Activated effector memory CD4-positive, alpha-beta T cell treated with anti-CD3 and anti-CD28 coated beads, Interleukin-2, amount 50 U/mL, for 16 hours (primary cell): ENCODE measurements at regions not wholly inside any gene's neighbourhood (a gene's known extent, or its start where the extent isn't known, plus 50 kb on each side); places are given as distances from the start of the nearest gene placed in this dataset.

Experiments
- DNase-seq: peaks from one replicate; pipeline ENCODE4 v3.0.0-alpha.2; 2020

DNA sequence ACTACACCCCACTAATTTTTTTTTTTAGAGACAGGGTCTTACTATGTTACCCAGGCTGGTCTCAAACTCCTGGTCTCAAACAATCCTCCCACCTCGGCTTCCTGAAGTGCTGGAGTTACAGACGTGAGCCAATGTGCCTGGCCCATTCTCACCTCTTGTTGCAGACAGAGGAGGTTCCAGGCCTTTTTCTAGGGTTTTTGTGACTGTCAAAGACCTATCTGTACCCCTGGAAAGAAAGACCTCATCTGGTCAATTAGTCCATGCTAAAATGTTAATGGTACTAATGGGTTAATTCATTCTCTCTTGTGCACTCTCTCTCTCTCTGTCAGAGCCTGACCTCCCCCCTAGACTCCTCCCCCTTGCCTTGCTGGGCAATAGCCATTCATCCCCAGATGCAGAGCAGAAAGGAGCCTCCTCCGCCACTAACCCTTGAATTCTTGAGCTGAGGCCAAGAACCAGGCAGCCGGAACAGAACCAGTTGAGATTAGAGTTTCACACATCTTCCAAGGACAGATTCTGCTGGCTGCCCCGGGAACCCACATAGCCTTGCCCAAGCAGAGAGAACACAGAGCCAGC is 209.7 kb downstream of the SKIDA1 start:
- no peak for DNase-seq

DNA sequence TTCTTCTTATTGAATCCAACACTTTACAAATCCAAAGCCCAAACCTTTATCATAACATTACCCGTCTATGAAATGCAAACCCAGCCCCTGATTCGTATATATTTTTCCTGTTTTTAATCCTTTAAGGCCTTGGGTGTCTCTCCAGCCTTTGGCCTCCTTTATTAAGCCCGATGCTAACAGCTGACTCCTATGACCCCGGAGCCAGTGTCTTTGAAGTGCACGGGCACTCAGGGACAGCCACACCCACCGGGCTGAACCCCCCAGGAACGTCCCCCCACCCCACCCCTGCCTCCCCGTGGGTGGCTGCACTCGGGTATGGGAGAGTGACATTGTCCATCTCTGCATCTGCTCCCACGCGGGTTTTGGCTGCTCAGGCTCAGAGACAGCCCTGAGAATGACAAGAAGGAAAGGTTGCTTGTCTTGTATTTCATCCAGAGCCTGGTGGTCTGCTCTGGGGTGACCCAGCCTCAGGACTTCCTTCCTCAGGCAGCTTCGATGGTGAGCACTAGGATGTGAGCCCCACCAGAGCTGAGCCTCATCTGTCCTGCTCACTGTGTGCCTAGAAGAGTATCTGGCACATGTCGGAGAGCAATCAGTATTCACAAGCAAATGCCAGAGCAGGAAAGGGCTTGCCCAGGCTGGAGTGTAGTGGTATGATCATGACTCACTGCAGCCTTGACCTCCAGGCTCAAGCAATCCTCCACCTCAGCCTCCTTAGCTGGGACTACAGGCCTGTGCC is 210.4 kb downstream of the SKIDA1 start:
- DNase-seq = no peak

DNA sequence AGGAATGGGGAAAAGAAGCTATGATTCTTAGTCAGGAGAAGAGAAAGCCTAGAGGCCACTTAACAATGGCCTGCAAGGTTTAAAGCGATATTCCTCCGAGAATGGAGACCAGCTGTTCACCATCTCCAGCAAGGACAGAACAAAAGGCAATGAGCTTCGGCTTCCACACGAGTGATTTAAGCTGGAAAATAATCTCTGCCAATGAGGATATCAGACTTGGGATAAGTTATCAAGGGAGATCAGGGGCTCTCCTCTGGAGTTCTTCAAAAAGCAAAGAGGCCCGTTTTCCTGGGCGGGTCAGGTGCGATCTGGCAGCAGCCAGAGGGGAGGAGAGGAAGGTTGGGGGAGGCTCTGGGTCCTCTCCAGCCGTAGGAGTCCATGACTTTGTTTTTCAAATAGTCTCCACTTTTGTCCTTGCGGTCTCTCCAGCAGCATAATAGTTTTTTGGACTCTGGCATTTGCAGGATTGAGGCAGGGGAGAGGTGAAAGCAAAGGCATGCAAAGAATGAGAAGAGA is 211.3 kb downstream of the SKIDA1 start:
- DNase-seq = no peak

DNA sequence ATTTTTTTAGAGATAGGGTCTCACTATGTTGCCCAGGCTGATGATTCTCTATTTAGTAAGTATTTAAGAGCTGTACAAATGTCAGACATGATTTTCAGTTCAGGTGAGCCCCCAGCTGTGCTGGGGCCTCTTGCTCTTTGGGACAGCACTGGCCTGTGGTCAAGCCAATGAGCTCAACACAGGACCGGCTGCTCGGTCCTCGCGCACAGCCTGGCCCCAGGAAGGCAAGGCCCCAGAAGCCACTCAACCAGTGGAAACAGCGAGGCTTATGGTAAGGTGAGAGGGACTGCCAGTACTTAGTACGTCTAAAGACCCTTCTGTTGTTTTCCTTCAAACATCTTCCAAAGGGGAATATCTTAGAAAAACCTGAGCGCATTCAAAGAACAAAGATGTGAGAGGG is 211.8 kb downstream of the SKIDA1 start:
- DNase-seq = no peak

DNA sequence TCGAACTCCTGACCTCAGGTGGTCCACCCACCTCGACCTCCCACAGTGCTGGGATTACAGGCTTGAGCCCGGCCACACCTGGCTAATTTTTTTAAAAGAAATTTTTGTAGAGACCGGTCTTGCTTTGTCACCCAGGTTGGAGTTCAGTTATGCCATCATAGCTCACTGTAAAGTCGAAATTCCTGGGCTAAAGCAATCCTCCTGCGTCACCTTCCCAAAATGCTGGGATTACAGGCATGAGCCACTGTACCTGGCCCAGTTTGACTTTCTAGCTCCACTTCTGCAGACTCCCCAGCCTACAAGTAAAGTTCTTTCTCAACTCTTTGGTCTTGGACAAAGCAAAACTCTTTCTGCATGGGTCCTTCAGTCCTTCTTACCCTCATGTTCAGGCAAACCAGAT is 214.1 kb downstream of the SKIDA1 start:
- no peak for DNase-seq

DNA sequence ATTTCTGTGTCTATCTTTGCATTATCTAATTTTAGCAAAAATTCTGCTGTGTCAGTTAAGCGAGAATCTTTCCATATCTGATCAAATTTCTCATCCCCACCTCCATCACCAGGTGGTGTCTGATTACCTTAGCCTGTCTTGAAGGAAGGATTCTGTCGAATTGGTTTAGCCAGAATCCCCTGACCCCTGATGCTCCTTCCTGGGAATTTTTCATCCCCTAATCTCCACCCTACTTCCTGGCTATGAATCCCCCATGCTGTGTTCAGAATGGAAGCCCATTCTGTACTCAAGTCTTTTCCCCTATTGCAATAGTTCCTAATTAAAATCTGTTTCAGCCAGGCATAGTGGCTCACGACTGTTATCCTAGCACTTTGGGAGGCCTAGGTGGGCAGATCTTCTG is 216.1 kb downstream of the SKIDA1 start:
- DNase-seq = no peak

DNA sequence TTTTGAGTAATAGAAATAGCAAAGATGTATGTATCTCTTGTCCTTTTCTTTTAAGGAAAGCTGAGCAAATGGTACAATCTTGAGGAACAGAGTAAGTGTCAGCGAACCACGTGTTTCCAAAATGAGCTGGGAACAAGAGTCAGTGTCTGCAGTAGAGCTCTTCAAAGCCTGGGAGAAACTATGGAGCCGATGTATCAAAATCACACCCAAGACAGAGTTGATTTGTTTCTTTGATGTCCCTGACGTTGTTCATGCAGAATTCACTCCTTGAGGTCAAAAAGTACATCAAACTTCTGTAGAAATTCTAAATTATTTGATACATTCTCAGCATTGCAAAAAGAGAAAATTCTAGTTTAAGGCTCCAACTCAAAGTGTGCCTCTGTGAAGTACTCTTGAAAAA is 216.5 kb downstream of the SKIDA1 start:
- DNase-seq = no peak

DNA sequence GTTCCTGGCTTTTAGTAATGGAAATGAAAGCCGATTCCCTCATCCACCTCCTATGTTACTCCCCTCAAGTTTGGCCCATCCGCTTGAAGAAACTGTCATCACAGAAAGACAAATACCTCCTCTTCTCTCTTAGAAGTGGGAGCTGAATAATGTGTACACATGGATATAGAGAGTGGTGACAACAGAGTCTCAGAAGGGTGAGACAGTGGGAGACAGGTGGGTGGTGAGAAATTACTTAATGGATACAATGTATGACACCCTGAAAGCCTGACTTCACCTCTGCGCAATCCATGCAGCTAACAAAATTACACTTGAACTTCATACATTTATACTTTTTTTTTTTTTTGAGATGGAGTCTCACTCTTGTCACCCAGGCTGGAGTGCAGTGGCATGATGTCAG is 217.5 kb downstream of the SKIDA1 start:
- no peak for DNase-seq

DNA sequence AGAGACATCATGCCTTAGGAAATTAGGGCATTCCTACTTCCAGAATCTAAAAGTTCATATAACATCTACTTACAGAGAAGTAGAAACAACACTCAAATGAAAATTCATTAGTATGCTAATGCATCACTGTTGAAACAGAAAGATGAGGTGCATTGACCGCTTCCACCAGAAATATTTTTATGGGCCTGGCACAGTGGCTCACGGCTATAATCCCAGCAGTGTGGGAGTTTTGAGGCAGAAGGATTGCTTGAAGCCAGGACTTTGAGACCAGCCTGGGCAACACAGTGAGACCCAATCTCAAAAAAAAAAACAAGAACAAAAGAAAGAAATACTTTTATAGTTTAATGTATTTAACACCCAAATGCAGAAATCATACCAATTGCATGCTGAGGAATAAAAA is 220.9 kb downstream of the SKIDA1 start:
- no peak for DNase-seq

DNA sequence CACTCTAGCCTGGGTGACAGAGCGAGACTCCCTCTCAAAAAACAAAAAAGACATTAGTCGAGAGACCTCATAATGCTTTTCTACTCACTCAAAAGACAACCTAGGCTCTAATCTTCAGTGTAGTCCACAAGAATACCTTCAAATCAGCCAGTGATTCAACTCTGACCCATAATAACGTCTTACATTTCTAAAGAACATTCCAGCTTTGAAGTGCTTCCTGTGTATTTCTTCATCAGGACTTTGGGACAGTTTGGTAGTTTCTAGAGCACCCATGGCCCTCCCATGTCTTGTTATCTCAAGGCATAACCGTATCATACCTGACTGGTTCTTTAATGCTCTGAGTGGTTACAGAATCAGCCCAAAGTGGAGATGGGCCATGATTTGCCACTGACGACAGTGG is 221.3 kb downstream of the SKIDA1 start:
- DNase-seq = no peak

DNA sequence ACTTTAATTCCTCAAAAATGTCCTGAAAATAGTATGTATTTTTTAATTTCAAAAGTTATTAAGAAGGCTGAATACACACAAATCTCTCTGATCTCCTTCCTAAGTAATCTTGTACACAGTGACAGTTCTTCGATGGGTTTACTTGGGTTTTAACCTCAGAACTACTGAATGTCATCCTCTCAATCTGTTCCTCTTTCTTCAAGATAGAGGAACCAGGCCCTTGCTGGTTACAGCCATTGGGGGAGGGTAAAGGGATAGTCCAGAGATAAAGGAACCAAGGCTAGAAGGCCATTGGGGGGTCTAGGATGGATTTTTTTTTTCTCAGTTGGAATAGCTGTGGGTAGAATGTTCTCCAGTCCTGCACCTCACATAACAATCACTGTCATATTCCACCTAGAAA is 224.9 kb downstream of the SKIDA1 start:
- DNase-seq = no peak

DNA sequence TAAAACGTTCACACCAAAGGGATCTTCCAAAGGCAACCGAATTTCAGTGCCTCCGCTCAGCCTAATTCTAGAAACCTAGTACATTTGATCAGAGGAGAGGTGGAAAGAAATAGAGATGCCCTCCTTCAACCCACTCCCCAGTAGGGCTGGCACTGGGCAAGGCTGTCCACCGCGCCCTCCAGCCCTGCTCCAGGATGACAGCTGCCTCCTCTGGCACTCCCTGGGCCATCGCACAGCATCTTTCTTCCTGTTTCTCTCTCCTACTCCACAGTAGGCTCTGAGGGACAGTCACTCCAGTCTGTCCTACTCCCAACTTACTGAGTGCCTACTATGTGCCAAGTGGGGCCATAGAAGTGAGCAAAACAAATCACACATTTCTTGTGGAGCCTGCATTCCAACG is 226.2 kb downstream of the SKIDA1 start:
- no peak for DNase-seq

DNA sequence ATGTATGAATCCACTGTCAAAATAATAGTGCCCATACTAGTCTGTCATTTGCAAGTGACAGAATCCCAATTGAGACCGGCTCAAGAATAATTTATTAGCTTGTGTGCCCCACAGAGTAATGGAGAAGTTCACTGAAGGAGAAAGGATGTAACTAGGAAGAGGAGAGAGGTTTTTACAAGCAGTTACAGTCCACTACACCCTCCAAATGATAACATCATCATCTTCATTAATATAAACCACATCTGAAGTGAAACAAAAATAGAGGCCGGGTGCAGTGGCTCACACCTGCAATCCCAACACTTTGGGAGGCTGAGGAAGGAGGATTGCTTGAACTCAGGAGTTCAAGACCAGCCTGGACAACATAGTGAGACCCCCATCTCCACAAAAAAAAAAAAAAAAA is 226.8 kb downstream of the SKIDA1 start:
- no peak for DNase-seq

DNA sequence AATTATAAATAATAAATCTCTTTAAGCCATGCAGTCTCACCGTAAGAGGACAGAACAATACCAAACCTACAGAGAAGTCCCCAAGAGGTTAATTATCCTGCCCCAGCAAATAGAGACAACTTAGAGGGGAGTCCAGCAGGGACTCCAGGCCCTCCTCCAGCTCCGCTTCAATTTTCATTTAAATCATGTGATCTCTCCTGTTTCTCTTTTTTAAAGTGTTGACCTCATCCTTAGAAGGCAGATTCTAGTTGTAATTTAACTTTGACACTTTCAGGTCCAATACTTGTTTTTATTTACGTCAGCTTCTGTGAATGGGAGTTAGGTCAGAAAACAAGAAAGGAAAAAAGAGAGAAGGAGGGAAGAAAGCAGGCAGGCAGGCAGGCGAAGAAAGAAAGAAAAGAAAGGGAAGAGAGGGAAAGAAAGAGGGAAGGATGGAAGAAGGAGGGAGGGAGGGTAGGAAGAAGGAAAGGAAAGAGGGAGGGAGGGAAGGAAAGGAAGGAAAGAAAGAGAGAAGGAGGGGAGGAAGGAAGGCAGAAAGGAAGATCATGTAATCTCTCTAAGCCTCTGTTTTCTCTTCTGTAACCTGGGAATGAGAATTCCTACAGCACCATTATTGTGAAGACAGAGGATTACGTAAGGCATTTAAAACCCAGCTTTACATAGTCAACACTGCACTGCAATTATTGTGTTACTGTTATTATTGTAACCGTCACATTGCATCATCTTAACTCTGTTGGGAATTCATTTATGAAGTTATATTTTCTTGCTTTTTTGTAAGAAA is 227.7 kb downstream of the SKIDA1 start:
- no peak for DNase-seq

DNA sequence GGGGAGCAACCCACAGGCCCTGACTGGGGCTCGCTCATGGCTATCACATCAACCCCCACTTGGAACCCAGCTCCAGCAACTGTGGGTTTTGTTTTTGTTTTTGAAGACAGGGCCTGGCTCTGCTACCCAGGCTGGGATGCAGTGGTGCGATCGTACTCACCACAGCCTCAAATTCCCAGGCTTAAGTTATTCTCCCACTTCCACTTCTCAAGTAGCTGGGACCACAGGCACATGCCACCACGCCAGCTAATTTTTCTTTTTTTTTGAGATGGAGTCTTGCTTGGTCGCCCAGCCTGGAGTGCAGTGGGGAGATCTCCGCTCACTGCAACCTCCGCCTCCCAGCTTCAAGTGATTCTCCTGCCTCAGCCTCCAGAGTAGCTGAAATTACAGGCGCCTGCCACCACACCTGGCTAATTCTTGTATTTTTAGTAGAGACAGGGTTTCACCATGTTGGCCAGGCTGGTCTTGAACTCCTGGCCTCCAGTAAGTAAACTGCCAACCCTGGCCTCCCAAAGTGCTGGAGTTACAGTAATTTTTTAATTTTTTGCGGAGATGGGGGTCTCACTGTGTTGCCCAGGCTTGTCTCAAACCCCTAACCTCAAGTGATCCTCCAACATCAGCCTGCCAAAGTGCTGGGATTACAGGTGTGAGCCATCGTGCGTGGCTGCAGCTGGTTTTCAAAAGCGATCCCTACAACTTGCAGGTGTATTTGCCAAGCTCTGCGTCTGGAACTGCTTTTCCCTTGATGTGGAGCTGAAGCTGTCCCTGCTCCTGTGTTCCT is 228.7 kb downstream of the SKIDA1 start:
- DNase-seq = no peak

DNA sequence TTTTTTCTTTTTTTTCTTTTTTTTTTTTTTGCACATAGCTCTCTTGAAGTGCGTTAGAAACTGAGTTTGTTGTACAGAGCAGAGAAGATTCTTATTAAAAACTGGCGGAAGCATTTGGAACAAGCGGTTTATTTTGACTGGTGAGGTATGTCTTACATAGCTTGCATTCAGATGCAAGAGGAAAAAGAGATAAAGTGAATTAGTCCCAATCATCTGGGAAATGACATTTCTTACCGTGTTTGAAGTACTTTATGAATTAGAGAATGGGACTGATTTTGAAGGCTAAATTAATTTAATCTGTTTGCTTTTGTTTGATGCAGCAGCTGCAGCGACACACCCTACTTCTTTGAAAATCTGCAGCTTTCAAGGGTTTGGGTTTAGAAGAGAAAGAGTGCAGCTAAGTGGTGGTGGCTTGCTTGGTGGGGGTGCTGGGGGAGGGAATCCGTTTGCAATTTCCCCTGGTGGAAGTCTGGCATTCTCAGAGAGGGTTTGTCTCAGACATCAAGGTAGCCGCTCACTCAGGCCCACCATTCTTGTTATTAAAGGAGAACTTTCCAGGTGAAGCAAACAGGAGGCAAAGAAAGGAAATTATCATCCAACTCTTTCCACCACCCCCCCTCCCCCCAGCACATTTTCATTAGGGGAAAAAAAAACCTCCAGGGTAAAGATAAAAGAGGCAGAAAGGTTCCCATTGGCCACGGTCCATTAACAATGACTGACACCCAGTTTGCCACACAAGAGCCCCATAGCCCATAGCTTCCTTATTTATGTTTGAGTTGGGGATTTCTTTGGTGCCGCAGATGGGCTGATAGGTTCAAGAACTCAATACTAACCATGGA is 231.7 kb downstream of the SKIDA1 start:
- no peak for DNase-seq

DNA sequence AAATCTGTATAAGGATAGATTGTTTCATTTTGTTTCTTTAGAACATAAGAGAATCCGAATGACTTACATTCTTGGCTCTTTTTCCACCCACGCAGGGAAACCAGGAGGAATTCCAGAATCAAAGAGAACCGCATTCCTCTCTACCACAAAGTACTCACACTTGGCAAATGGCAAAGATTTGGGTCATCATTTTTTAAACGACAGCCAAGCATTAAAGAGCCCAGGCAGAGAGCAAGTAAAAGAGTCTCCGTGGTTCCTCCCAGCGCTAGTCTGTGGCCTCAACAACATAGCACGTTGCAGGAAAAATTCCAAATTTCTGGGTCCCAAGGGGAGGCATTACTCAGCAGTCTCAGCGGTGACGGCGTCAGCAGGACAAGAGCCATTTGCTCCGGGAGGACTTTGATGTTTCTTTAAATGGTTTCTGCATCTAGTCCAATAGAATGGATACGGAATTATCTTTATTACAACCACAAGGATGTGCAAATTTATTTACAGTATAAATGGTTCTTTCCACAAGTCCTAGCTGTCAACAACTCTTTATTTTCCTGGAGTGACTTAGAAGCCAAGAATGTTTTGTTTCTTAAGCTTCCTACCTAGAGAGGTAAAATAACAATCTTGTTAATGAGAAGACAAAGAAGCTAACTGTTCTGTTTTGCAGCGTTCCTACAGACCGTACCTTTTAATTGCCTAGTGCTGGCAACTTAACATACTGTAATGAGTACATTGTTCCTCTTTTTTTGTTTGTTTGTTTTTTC is 232.5 kb downstream of the SKIDA1 start:
- DNase-seq = no peak

DNA sequence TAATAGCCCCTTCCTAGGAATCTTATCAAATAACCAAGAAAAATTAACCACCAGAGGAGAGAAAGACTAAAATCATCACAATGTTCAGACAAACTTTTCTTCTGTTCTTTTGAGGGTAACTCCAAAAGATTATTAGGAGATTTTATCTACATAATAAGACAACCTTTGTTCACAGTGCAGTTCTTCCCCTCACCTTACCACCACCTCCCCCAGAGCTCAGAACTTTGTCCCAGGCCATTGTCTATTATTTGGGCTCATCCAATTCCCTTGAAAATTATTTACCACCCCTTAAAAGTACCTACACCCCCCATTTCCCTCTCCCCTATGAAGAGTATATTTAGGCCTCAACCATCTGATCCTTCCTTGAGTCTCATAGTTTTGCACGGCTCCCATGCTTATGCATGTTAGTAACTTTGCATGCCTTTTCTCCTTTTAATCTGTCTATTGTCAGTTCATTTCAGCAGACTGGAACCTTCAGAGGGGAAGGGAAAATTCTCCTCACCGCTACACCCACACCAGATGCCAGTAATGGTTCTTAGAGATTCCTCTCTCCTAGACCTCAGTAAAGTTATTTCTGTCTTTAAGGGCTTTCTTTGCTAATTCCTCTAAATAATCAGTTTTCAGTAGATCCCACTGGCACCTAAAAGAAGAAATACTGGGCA is 234.9 kb downstream of the SKIDA1 start:
- no peak for DNase-seq

DNA sequence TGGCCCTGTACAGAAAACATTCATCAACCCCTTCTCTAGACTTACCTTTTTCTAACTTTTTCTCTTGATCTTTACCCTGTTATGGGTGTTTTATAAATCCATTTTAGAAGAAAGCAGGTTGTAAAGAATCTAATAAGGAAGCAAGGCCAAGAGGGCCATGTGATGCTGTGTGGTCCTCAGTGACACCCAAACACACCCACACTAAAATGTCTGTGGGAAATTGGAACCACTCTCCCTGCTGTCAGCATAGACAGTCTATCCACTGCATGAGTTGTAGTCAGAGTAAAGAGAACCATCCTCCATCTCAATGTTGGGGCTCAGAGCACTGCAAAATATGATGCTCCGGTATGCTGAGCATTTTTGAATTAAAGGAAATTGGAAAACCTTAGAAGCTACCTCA is 235.5 kb downstream of the SKIDA1 start:
- DNase-seq = no peak

DNA sequence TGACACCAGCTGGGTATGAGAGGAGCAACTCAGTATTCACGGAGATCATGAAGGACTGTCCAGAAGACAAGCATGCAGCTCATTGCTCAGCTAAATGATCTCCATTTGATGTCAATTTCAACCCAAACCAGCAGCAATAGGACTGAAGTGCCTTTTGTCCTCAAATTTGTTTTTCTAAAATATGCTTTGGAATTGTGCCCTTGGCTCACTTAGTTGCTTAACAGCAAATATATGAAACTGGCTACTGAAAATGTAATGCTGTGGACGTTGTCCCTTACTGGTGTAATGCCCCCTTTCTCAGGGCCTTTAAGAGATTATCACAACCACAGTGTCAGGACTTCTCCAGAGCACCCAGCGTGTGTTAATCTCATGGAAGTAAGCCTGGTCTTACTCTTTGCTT is 236.2 kb downstream of the SKIDA1 start:
- no peak for DNase-seq

DNA sequence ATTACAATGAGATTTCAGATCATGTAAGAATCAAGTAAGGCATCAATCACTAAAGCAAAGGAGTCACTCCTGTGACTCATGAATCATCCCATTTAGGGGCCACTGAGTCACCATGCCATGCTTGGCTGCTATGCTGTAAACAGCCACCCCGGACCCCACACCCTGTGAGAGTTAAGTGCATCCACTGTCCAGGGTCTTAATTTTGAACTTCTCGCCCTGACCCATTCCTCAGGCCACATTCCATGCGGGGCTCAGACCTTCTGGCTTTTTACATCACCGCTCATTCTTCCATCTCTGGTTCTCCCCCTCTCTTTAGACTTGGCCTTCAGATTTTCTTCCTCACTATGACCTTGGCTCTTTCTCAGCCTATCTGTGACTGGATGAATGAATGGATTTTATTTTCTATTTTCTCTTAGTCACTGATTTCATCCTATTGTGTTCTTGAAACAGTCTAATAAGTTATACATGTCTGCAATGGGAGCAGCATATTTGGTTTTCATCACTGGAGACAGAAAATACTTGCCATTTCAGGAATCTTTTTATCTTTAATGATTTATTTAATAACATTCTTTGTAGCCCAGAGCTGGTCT is 239.6 kb downstream of the SKIDA1 start:
- DNase-seq = no peak
